Fibroblast of lung (primary cell): ENCODE measurements at regions not wholly inside any gene's neighbourhood (a gene's known extent, or its start where the extent isn't known, plus 50 kb on each side); places are given as distances from the start of the nearest gene placed in this dataset.

Experiments
- DNase-seq, 2 donors: peaks; one replicate each; pipeline versions ENCODE4 v3.0.0 to v3.0.0-alpha.2; 2010; ENCODE audit warnings: low read depth in 2 of 2
- H2AFZ ChIP-seq: 2 replicates; pipeline ENCODE4 v1.5.1; 2012; ENCODE audit warnings: low read length, control low read depth, inconsistent platforms
- H3K27ac ChIP-seq: 2 replicates; pipeline ENCODE4 v1.5.1; 2011; ENCODE audit warnings: low read length, control low read depth; ENCODE audit not compliant: insufficient read depth
- H3K27me3 ChIP-seq: 2 replicates; pipeline ENCODE4 v1.5.1; 2011; ENCODE audit warnings: mild to moderate bottlenecking, low read length; ENCODE audit not compliant: control insufficient read depth, insufficient read depth
- H3K36me3 ChIP-seq: 2 replicates; pipeline ENCODE4 v1.5.1; 2011; ENCODE audit warnings: low read length; ENCODE audit not compliant: control insufficient read depth, insufficient read depth
- H3K4me1 ChIP-seq: 2 replicates; pipeline ENCODE4 v1.5.1; 2011; ENCODE audit warnings: low read length; ENCODE audit not compliant: control insufficient read depth, insufficient read depth; ENCODE audit errors: extremely low read depth
- H3K4me2 ChIP-seq: 2 replicates; pipeline ENCODE4 v1.5.1; 2011; ENCODE audit warnings: low read length, control low read depth; ENCODE audit not compliant: insufficient read depth; ENCODE audit errors: extremely low read depth
- H3K4me3 ChIP-seq, 4 experiments: fragments of 200-600 bp in 1 of 4; sonication (generic) in 1 of 4; replicated peaks in 1 of 4; 2 replicates each; pipeline ENCODE4 v1.5.1; 2011 to 2016; ENCODE audit warnings: low read length in 4 of 4, low read depth in 3 of 4, mild to moderate bottlenecking in 3 of 4, control low read depth in 2 of 4, inconsistent platforms in 1 of 4, mixed read lengths in 1 of 4; ENCODE audit not compliant: insufficient read depth in 1 of 4; ENCODE audit errors: control extremely low read depth in 1 of 4
- H3K79me2 ChIP-seq: 2 replicates; pipeline ENCODE4 v1.5.1; 2012; ENCODE audit warnings: mild to moderate bottlenecking, low read length, inconsistent platforms; ENCODE audit not compliant: control insufficient read depth, insufficient read depth
- H3K9ac ChIP-seq: 2 replicates; pipeline ENCODE4 v1.5.1; 2011; ENCODE audit warnings: mild to moderate bottlenecking, low read length, control low read depth; ENCODE audit not compliant: insufficient read depth
- H3K9me3 ChIP-seq: 2 replicates; pipeline ENCODE4 v1.5.1; 2012; ENCODE audit warnings: low read depth, low read length; ENCODE audit not compliant: control insufficient read depth, insufficient read depth
- H4K20me1 ChIP-seq: 2 replicates; pipeline ENCODE4 v1.5.1; 2011; ENCODE audit warnings: low read length; ENCODE audit not compliant: control insufficient read depth, insufficient read depth; ENCODE audit errors: extremely low read depth
- EZH2 ChIP-seq: IDR thresholded peaks from 2 replicates; pipeline ENCODE4 v1.5.1; 2012; ENCODE audit warnings: low read length, control low read depth, mild to moderate bottlenecking; ENCODE audit errors: missing control alignments
- TF ChIP-seq, protein P1 (sequence below), 2 donors: IDR thresholded peaks in 1 of 2; conservative IDR thresholded peaks in 1 of 2; 1 replicate in 1 of 2; 2 replicates in 1 of 2; pipeline ENCODE4 v1.5.1; 2011 to 2012; ENCODE audit warnings: low read length in 2 of 2, control low read depth in 1 of 2, inconsistent platforms in 1 of 2, low read depth in 1 of 2, mild to moderate bottlenecking in 1 of 2

DNA sequence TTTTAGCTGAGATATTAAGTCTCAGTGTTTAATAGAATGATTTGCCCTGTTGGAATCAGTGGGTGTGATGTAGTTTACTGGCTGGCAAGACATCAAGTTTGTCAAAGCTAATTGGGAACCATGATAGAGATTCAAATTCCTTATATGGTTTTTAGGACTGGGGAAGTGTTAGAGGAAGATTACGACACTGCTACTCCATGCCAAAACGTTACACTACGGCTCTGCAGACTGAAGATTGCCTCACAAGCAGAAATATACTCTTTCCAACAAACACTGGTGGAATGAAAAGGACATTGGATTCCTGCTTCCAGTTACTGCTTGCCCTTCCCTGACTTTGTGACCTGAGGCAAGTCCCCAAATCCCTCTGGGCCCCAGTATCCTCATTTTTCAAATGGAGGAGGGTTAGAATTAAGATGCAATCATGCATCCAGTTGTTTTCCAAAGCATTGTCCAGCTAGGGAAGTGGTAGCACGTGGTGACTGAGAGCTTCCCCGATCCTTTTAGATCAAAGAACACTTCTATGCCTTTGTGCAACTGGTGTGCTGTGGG lies 147.6 kb downstream of the CDC42EP3 start:
- Histone ChIP-seq H3K4me3 (no peak overlapping the region), H4K20me1 (no peaks in the 10 kb centered on the region), H3K4me2 (peak overlapping the region; percentile 48), H3K4me1 (peaks cover 5% of the 10 kb centered on the region), H3K36me3 (no peaks in the 10 kb centered on the region), H3K27me3 (no peaks in the 10 kb centered on the region), H3K9ac (no peak overlapping the region), H3K9me3 (no peaks in the 10 kb centered on the region), H3K79me2 (no peaks in the 10 kb centered on the region), H2AFZ (peak overlapping the region; percentile 5), H3K27ac (no peak overlapping the region)
- TF ChIP-seq, protein P1, sequence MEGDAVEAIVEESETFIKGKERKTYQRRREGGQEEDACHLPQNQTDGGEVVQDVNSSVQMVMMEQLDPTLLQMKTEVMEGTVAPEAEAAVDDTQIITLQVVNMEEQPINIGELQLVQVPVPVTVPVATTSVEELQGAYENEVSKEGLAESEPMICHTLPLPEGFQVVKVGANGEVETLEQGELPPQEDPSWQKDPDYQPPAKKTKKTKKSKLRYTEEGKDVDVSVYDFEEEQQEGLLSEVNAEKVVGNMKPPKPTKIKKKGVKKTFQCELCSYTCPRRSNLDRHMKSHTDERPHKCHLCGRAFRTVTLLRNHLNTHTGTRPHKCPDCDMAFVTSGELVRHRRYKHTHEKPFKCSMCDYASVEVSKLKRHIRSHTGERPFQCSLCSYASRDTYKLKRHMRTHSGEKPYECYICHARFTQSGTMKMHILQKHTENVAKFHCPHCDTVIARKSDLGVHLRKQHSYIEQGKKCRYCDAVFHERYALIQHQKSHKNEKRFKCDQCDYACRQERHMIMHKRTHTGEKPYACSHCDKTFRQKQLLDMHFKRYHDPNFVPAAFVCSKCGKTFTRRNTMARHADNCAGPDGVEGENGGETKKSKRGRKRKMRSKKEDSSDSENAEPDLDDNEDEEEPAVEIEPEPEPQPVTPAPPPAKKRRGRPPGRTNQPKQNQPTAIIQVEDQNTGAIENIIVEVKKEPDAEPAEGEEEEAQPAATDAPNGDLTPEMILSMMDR (conservative IDR thresholded peaks at IDR 0.05 in 1 of 2, IDR thresholded peaks at IDR 0.05 in 1 of 2; ENCODE audit: low read depth in 1 of 2, low read length in 2 of 2) = no peak
- TF ChIP-seq EZH2 = no peak
- DNase-seq = peak; percentile 83 to 96

DNA sequence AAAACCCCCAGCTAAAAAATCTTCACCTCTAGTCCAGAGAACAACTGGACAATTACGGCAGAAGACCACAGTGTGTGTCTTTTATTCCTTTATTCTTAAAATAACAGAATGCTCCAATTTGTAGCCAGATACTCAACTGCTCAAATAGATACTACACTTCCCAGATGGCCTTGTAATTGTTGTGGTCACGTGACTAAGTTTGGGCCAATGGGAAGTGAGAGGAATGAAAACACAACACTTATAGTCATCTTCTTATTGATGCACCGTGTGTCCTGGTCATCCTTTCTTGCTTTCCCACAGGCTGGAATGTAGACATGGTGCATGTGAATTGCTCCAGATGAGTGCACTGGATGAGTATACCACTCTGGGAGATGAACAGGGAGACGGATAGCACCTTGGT lies 145.1 kb downstream of the CDC42EP3 start:
- Histone ChIP-seq H3K27ac (no peak overlapping the region), H3K4me1 (peaks cover 5% of the 10 kb centered on the region), H4K20me1 (no peaks in the 10 kb centered on the region), H3K4me2 (no peak overlapping the region), H2AFZ (no peak overlapping the region), H3K9ac (no peak overlapping the region), H3K4me3 (no peak overlapping the region), H3K36me3 (no peaks in the 10 kb centered on the region), H3K9me3 (no peaks in the 10 kb centered on the region), H3K79me2 (no peaks in the 10 kb centered on the region), H3K27me3 (no peaks in the 10 kb centered on the region)
- DNase-seq = no peak
- TF ChIP-seq EZH2 = no peak
- TF ChIP-seq, protein P1 (conservative IDR thresholded peaks at IDR 0.05 in 1 of 2, IDR thresholded peaks at IDR 0.05 in 1 of 2; ENCODE audit: low read depth in 1 of 2, low read length in 2 of 2) = no peak

DNA sequence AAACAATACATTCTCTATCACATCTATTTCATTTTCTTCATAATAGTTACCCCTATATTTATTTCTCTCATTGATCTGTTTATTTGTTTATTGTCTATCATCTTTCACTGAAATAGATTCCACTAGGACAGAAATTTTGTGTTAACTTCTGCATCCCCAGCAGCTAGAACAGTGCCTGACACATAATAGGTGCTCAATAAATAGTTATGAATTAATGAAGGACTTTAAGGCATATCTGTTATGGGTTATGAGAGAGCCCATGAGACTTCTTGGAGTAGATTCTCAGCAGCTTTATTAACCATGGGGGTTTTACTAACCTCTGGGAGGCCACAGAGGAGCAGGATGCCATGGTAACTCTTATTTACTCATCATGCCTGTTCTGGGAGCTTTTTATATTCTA lies 144.6 kb downstream of the CDC42EP3 start:
- no peaks in the 10 kb centered on the region for H4K20me1 ChIP-seq
- TF ChIP-seq, protein P1 (conservative IDR thresholded peaks at IDR 0.05 in 1 of 2, IDR thresholded peaks at IDR 0.05 in 1 of 2; ENCODE audit: low read depth in 1 of 2, low read length in 2 of 2) = no peak
- TF ChIP-seq EZH2 = no peak
- H3K9ac ChIP-seq = no peak overlapping the region
- H3K9me3 ChIP-seq = no peaks in the 10 kb centered on the region
- H3K4me2 ChIP-seq = no peak overlapping the region
- H3K27me3 ChIP-seq = no peaks in the 10 kb centered on the region
- peaks cover 5% of the 10 kb centered on the region for H3K4me1 ChIP-seq
- H3K36me3 ChIP-seq = no peaks in the 10 kb centered on the region
- DNase-seq = no peak
- no peak overlapping the region for H2AFZ ChIP-seq
- no peak overlapping the region for H3K27ac ChIP-seq
- no peak overlapping the region for H3K4me3 ChIP-seq
- H3K79me2 ChIP-seq = no peaks in the 10 kb centered on the region
